Stomach (tissue), 8 donors: ENCODE measurements at regions not wholly inside any gene's neighbourhood (a gene's known extent, or its start where the extent isn't known, plus 50 kb on each side); places are given as distances from the start of the nearest gene placed in this dataset.

Source experiments
- DNase-seq, 2 donors: peaks; one replicate each; pipeline versions ENCODE4 v3.0.0 to v3.0.0-alpha.2; 2013 to 2019
- H3K27ac ChIP-seq, 5 donors: fragments of 200-600 bp in 4 of 5; sonication (generic) in 4 of 5; one replicate each; pipeline ENCODE4 v1.5.1; 2013 to 2019; ENCODE audit warnings: mild to moderate bottlenecking in 1 of 5, moderate library complexity in 1 of 5
- H3K27me3 ChIP-seq, 3 donors: fragments of 200-600 bp; sonication (generic); one replicate each; pipeline ENCODE4 v1.5.1; 2017 to 2019; ENCODE audit warnings: mixed run types in 1 of 3
- H3K36me3 ChIP-seq, 4 donors: fragments of 200-600 bp; sonication (generic); 1 replicate in 3 of 4; 2 replicates in 1 of 4; pipeline ENCODE4 v1.5.1; 2016 to 2019
- H3K4me1 ChIP-seq, 4 donors: fragments of 200-600 bp; sonication (generic); one replicate each; pipeline ENCODE4 v1.5.1; 2016 to 2019
- H3K4me3 ChIP-seq, 4 donors: fragments of 200-600 bp; sonication (generic) in 3 of 4; one replicate each; pipeline ENCODE4 v1.5.1; 2016 to 2019; ENCODE audit warnings: mild to moderate bottlenecking in 1 of 4
- H3K9me3 ChIP-seq, 4 donors: fragments of 200-600 bp; sonication (generic); one replicate each; pipeline ENCODE4 v1.5.1; 2016 to 2019
- EP300 ChIP-seq: sonication (generic); formaldehyde crosslinking; IDR thresholded peaks from one replicate; pipeline ENCODE4 v1.6.1; 2017; ENCODE audit warnings: antibody characterized with exemption
- POLR2A ChIP-seq, 4 donors: fragments of 450-650 bp; IDR thresholded peaks; one replicate each; pipeline ENCODE4 v1.6.1; 2016; ENCODE audit warnings: antibody characterized with exemption in 4 of 4, control low read depth in 2 of 4, mild to moderate bottlenecking in 1 of 4, moderate library complexity in 1 of 4
- POLR2AphosphoS5 ChIP-seq, 3 donors: sonication (generic); formaldehyde crosslinking; IDR thresholded peaks; one replicate each; pipeline ENCODE4 v1.6.1; 2016; ENCODE audit warnings: antibody characterized with exemption in 3 of 3
- WGBS, 5 donors: extraction: QIAGEN DNeasy Blood & Tissue Kit in 3 of 5; methylation state at CpG; one replicate each; pipeline versions ENCODE4 v1.1.5 to v1.1.7; 2013 to 2018; 5-methylcytosine and 5-hydroxymethylcytosine counted together
- intact Hi-C: fragments of 100-400 bp; cut with DNase I; formaldehyde crosslinking; loops from one replicate; pipeline ENCODE4 v1.15.1; 2023; ENCODE audit warnings: low total_unique reads
- TF ChIP-seq, protein P1 (sequence below), 7 experiments: fragments of 450-650 bp in 4 of 7; fragments of 200-600 bp in 3 of 7; sonication (generic) in 3 of 7; IDR thresholded peaks; one replicate each; pipeline ENCODE4 v1.5.1; 2016 to 2019; ENCODE audit warnings: antibody characterized with exemption in 7 of 7, control low read depth in 2 of 7, mild to moderate bottlenecking in 1 of 7
- donor health status: healthy with polysubstance abuse.
- donor health status: Bipolar disorder and iron deficiency.
- donor health status: healthy.

- H3K27ac ChIP-seq, result no peak overlapping the region
- TF ChIP-seq POLR2A (IDR thresholded peaks at IDR 0.05) (no peak), POLR2AphosphoS5 (IDR thresholded peaks at IDR 0.05) (no peak), EP300 (no peak)
- TF ChIP-seq, protein P1, sequence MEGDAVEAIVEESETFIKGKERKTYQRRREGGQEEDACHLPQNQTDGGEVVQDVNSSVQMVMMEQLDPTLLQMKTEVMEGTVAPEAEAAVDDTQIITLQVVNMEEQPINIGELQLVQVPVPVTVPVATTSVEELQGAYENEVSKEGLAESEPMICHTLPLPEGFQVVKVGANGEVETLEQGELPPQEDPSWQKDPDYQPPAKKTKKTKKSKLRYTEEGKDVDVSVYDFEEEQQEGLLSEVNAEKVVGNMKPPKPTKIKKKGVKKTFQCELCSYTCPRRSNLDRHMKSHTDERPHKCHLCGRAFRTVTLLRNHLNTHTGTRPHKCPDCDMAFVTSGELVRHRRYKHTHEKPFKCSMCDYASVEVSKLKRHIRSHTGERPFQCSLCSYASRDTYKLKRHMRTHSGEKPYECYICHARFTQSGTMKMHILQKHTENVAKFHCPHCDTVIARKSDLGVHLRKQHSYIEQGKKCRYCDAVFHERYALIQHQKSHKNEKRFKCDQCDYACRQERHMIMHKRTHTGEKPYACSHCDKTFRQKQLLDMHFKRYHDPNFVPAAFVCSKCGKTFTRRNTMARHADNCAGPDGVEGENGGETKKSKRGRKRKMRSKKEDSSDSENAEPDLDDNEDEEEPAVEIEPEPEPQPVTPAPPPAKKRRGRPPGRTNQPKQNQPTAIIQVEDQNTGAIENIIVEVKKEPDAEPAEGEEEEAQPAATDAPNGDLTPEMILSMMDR (IDR thresholded peaks at IDR 0.05), result no peak
- WGBS, 5 donors, result 63 to 77% (median 75%) methylated on average over 1 of the region's 1 CpG
- H3K4me3 ChIP-seq, result no peak overlapping the region
- no peak for DNase-seq
- no peaks in the 10 kb centered on the region for H3K4me1 ChIP-seq
- no peaks in the 10 kb centered on the region for H3K36me3 ChIP-seq
- no peaks in the 10 kb centered on the region for H3K9me3 ChIP-seq
- H3K27me3 ChIP-seq, result no peaks in the 10 kb centered on the region
- intact Hi-C loops, result no loop called here
These were observed 106.0 kb downstream of the ZC3H11B start for GRCh38 chr1:219506936-219507335.

- WGBS, 5 donors, result 9 to 34% (median 15%) methylated on average over 4 of the region's 4 CpGs
- H3K4me1 ChIP-seq, result no peaks in the 10 kb centered on the region
- no peak for DNase-seq
- no peak overlapping the region for H3K27ac ChIP-seq
- intact Hi-C loops, result no loop called here
- H3K4me3 ChIP-seq, result no peak overlapping the region
- no peaks in the 10 kb centered on the region for H3K9me3 ChIP-seq
- no peaks in the 10 kb centered on the region for H3K36me3 ChIP-seq
- no peaks in the 10 kb centered on the region for H3K27me3 ChIP-seq
- TF ChIP-seq POLR2AphosphoS5 (IDR thresholded peaks at IDR 0.05), result no peak
- TF ChIP-seq POLR2A (IDR thresholded peaks at IDR 0.05), result no peak
- no peak for TF ChIP-seq EP300
- TF ChIP-seq, protein P1 (IDR thresholded peaks at IDR 0.05), result no peak
These were observed 106.4 kb downstream of the ZC3H11B start for GRCh38 chr1:219506473-219506899.

DNA sequence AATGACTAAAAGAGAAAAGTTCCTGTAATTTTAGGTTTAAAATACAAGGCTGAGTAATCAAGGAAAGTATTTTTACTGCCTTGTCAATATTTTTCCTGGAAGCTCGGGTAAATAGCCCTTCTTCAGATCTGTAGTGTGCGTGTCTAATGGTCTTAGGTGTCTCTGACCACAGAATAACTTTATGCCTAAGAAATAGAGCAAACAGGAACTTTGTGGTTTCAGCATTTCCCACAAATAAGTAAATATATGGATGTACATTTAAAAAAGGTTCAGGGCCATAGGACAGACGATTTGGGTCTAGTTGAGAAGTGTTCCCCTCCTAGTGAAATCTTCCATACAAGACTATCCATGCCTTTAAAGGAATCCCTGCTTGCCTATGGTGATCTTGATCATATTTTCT lies 107.0 kb downstream of the ZC3H11B start:
- intact Hi-C loops, result no loop called here
- TF ChIP-seq, protein P1 (IDR thresholded peaks at IDR 0.05), result no peak
- TF ChIP-seq POLR2A (IDR thresholded peaks at IDR 0.05) (no peak), POLR2AphosphoS5 (IDR thresholded peaks at IDR 0.05) (no peak), EP300 (no peak)

DNA sequence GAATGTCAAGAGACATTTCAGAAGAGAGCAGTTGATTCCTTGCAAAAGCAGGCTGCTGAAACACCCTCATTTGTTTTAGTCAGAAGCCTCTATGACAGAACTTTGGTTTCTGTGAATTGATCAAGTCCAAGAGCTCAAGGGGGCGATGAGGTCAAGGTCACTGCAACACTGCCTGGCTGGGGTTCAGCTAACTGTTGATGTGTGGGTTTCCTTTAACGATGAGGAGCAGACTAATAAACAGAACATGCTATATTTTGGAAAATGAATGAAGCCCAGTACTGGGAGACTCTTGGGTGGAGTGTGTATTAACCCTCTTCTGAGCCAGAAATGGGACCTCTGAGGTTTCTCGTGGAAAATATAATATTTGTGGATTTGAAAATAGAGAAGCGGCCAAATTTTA lies 109.3 kb downstream of the ZC3H11B start:
- no peaks in the 10 kb centered on the region for H3K9me3 ChIP-seq

More for the DNA sequence above, 107.0 kb downstream of the ZC3H11B start:
- no peaks in the 10 kb centered on the region for H3K9me3 ChIP-seq
- H3K36me3 ChIP-seq, result no peaks in the 10 kb centered on the region
- no peak for DNase-seq
- no peaks in the 10 kb centered on the region for H3K27me3 ChIP-seq
- WGBS, 5 donors, result 48 to 57% (median 54%) methylated on average over 3 of the region's 3 CpGs
- H3K4me3 ChIP-seq, result no peak overlapping the region
- H3K4me1 ChIP-seq, result no peaks in the 10 kb centered on the region
- H3K27ac ChIP-seq, result no peak overlapping the region

More for the DNA sequence above, 109.3 kb downstream of the ZC3H11B start:
- Histone ChIP-seq H3K27me3 (no peaks in the 10 kb centered on the region), H3K4me3 (no peak overlapping the region), H3K36me3 (no peaks in the 10 kb centered on the region), H3K27ac (no peak overlapping the region), H3K4me1 (no peaks in the 10 kb centered on the region)
- 66 to 75% (median 75%) methylated on average over 4 of the region's 4 CpGs for WGBS, 5 donors
- intact Hi-C loops, result no loop called here
- peak in 1 of 2 donors; percentile 33 for DNase-seq
- TF ChIP-seq POLR2AphosphoS5 (IDR thresholded peaks at IDR 0.05) (no peak), EP300 (no peak), POLR2A (IDR thresholded peaks at IDR 0.05) (no peak)
- TF ChIP-seq, protein P1 (IDR thresholded peaks at IDR 0.05), result no peak
